AG09309 (cell line): ENCODE measurements at regions not wholly inside any gene's neighbourhood (a gene's known extent, or its start where the extent isn't known, plus 50 kb on each side); places are given as distances from the start of the nearest gene placed in this dataset.

ENCODE experiments used
- DNase-seq: peaks from one replicate; pipeline ENCODE4 v3.0.0-alpha.2; 2010; ENCODE audit warnings: low read depth
- H3K4me3 ChIP-seq: 2 replicates; pipeline ENCODE4 v1.5.1; 2011; ENCODE audit warnings: mild to moderate bottlenecking, low read depth, low read length, moderate library complexity; ENCODE audit not compliant: control insufficient read depth
- TF ChIP-seq, protein P1 (sequence below): IDR thresholded peaks from 2 replicates; pipeline ENCODE4 v1.5.1; 2011; ENCODE audit warnings: mild to moderate bottlenecking, low read depth, low read length, inconsistent platforms; ENCODE audit not compliant: insufficient read depth, control insufficient read depth; ENCODE audit errors: missing control alignments

DNA sequence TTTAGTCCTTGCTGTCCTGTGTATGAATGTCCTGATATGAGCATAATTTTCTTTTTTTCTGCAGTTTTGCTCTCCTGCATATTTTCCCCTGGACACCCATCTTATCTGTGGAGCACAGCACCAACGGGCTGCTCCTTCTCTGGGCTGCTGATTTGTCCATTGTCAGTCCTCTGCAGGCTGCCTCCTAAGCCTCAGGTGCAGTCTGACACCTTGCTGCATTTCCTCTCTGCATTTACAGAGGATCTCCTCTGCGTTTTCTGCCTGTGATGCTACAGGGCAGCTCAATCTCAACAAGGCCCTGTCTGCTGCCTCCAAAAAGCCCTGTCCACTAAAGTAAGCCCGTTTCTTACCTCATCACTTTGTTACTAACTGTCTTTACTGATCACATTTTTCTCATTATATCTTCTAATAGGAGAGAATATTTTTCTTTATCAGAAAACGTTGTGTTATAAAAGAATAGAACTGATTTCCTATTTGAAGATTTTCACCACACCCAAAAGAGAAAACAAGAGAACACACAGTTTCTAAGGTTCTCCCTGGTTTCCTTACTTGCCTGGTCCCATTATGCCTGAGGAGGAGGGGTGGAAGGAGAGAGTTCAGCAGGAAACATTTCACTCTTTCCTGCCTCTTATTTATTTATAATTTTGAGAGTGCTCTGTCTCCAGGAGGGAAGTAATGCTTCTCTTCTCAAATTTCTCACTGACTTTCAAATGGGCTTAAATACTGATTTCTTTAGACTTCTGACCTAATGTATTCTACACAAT is 65.6 kb upstream of the TDRD3 start:
- DNase-seq, result no peak
- TF ChIP-seq, protein P1, sequence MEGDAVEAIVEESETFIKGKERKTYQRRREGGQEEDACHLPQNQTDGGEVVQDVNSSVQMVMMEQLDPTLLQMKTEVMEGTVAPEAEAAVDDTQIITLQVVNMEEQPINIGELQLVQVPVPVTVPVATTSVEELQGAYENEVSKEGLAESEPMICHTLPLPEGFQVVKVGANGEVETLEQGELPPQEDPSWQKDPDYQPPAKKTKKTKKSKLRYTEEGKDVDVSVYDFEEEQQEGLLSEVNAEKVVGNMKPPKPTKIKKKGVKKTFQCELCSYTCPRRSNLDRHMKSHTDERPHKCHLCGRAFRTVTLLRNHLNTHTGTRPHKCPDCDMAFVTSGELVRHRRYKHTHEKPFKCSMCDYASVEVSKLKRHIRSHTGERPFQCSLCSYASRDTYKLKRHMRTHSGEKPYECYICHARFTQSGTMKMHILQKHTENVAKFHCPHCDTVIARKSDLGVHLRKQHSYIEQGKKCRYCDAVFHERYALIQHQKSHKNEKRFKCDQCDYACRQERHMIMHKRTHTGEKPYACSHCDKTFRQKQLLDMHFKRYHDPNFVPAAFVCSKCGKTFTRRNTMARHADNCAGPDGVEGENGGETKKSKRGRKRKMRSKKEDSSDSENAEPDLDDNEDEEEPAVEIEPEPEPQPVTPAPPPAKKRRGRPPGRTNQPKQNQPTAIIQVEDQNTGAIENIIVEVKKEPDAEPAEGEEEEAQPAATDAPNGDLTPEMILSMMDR, result no peak
- no peak overlapping the region for H3K4me3 ChIP-seq

DNA sequence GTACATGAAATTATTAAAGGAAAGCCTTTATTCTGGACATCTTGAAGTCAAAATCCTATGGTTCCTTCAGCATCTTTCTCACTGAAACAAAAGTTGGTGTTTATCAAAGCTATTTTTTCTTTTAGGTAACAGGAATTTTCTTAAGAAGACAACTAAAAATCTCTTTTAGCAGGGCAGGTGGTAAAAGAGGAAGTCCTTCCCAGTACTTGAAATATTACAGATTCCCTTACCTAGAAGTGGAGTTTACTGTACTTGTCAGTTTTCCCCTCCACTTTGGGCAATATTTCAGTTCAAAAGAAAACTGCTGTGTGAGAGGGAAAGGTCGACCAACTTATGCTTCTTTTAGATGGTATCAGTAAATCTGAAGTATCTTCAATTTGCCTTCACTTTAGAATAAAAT is 64.3 kb upstream of the TDRD3 start:
- DNase-seq, result no peak
- TF ChIP-seq, protein P1, result no peak
- H3K4me3 ChIP-seq, result no peak overlapping the region

GRCh38 chr13:60334310-60334709 is 62.7 kb upstream of the TDRD3 start:
- TF ChIP-seq, protein P1, result no peak
- DNase-seq, result no peak
- no peak overlapping the region for H3K4me3 ChIP-seq

- DNase-seq, result no peak
- H3K4me3 ChIP-seq, result no peak overlapping the region
- TF ChIP-seq, protein P1, result peak; percentile 37
These were observed 61.5 kb upstream of the TDRD3 start for GRCh38 chr13:60335531-60335930.

DNA sequence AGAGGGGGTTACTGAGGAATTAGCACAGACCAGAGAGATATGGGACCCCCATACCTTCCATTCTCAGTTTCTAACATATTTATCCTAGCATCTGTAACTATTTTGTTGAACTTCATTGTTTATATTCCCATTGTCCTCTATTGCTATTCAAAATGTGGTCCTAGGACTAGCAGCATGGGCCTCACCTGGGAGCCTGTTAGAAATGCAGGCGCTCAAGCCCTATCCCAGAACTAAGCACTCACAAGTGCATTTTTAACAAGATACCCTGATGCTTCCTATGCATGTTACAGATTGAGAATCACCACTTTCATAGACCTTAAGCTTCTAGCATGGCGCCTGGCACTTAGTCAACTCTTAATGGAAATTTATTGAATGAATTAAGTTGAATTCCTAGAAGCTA is 58.3 kb upstream of the TDRD3 start:
- no peak overlapping the region for H3K4me3 ChIP-seq
- DNase-seq, result no peak
- TF ChIP-seq, protein P1, result no peak

GRCh38 chr13:60343978-60344377 is 53.0 kb upstream of the TDRD3 start:
- TF ChIP-seq, protein P1, result no peak
- no peak for DNase-seq
- H3K4me3 ChIP-seq, result no peak overlapping the region
